ENCODE measurements at regions not wholly inside any gene's neighbourhood (a gene's known extent, or its start where the extent isn't known, plus 50 kb on each side); places are given as distances from the start of the nearest gene placed in this dataset.

DNA sequence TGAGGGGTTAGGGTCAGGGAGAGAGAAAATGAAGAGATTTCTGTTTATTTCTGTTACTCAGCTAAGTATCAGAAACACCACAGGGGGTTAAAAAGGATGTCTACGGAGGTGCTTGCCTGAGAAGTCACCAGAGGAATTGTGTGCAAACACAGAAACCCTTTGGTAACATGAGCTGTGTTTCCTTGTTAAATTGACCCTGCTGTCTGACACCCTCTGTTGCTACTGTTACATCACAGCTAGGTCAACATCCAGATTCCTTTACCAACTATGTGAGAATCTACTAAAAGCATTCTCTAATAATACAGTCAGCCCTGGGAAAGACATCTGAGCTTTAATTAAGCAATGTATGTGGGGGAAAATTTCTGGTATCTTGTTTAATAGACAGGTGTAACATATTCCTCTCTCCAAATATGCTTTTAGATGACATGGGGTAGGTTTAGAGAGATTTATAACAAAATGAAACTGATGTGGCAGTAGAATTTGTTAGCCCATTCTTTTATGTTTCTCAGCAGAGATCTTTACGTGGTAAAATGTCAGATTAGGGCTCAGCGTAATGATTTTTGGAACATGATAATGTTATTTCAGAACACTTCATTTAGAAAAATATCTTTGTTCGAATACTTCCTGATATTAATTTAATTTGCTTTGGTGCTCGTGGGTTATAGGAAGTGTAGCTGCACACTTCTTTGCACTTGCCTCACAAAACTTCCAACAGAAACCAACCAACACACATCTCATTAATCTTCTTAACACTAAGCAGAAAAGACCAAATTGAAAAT, 168.0 kb upstream of the AHR start:
- TF ChIP-seq CTCF (conservative IDR thresholded peaks at IDR 0.05 in 1 of 2, IDR thresholded peaks at IDR 0.05 in 1 of 2; ENCODE audit: low read depth in 1 of 2, low read length in 2 of 2) (no peak), EZH2 (IDR thresholded peaks at IDR 0.05; ENCODE audit: low read length, missing control alignments) (no peak)

Data from fibroblast of lung (primary cell).